GM12865 (cell line): ENCODE measurements at regions not wholly inside any gene's neighbourhood (a gene's known extent, or its start where the extent isn't known, plus 50 kb on each side); places are given as distances from the start of the nearest gene placed in this dataset.

Experiments
- DNase-seq: peaks from one replicate; pipeline ENCODE4 v3.0.0; 2010; ENCODE audit warnings: low read depth
- H3K4me3 ChIP-seq: 2 replicates; pipeline ENCODE4 v1.5.1; 2011; ENCODE audit warnings: mild to moderate bottlenecking, low read depth, low read length, control low read depth
- CTCF ChIP-seq: IDR thresholded peaks from 2 replicates; pipeline ENCODE4 v1.5.1; 2011; ENCODE audit warnings: low read length, control low read depth, low read depth, inconsistent platforms; ENCODE audit not compliant: insufficient read depth; ENCODE audit errors: missing control alignments

DNA sequence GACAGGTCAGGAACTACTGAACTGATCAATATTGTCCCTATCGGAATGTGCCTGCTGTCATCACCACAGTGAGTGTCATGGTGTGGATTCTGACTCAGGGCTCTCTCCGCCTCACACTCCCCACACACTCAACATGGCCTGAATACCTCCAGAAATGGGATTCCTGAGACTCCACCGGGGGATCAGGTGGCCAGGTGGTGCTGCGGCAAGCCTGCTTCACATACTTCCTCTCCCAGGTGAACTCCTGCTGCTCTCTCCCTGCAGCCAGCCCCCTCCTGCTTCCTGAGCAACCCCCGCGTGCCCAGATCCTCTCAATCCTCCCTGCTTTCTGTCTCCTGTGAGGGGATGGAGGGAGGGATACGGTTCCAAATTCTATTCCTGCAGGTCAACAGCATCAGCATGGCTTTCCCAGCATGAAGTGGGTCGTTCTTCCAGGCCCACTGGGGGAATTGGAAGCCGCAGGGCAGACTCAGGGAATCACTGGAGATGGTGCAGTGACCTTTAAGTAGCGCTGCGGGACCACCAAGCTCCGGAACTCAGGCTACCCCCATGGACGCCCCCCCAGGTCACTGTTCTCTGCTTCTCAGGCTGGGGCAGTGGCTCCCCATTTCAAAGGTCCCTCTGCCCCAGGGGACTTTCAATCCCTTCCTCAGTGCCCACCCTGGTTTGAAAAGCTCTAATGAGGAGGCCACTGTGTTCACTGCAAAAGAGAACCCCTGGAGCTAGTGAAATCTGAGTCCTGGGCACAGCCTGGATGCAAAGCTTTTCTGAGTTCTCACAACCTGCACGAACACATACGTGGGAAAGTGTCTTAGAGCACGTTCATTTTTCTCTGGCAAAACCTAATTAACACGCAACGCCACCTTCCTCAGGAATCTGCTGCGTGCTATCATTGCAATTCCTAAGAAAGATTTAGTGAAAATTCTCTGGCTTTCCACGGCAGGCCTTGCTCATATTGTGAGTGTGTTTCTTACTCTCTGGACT, 168.4 kb downstream of the ZFP36L2 start:
- TF ChIP-seq CTCF: no peak
- H3K4me3 ChIP-seq: no peak overlapping the region
- no peak for DNase-seq

DNA sequence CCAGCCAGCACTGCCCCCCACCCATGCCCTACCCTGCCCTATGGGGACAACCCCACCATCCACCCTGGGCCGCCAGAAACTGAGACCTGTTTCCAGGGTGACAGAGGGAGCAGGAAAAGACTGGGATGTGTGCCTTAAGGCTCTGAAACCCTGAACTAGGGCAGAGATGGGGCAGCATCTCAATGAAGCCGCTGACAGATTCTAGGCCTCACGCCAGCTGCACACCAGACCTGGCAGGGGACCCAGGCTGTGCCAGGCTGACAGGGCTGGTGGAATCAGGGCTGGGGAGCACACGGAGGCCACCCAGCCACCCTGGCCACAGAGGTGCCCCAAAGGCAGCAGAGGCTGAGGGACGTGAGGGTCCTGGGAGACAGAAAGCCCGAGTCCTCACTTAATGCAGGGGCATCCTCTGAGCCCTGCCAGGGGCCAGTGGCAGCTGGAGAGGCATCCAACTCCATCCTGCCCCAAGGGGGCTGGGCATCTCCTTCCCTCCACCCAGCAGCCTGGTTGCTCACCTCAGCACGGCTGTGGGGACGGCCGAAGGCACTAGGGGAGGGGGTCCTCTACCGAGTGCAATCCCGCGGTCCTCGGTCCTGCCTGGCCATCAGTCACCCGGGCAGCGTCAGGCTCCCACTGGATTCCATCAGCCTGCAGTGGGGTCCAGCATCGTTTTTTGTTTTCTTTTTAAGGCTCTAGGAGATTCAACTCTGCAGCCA, 169.2 kb downstream of the ZFP36L2 start:
- no peak for TF ChIP-seq CTCF
- no peak overlapping the region for H3K4me3 ChIP-seq
- no peak for DNase-seq

- TF ChIP-seq CTCF: no peak
Measured at GRCh38 chr2:43055985-43056384, 170.4 kb downstream of the ZFP36L2 start.

GRCh38 chr2:43055086-43055912, 171.1 kb downstream of the ZFP36L2 start:
- no peak overlapping the region for H3K4me3 ChIP-seq
- TF ChIP-seq CTCF: no peak
- DNase-seq: no peak

More at GRCh38 chr2:43055985-43056384, 170.4 kb downstream of the ZFP36L2 start:
- no peak overlapping the region for H3K4me3 ChIP-seq
- DNase-seq: no peak

DNA sequence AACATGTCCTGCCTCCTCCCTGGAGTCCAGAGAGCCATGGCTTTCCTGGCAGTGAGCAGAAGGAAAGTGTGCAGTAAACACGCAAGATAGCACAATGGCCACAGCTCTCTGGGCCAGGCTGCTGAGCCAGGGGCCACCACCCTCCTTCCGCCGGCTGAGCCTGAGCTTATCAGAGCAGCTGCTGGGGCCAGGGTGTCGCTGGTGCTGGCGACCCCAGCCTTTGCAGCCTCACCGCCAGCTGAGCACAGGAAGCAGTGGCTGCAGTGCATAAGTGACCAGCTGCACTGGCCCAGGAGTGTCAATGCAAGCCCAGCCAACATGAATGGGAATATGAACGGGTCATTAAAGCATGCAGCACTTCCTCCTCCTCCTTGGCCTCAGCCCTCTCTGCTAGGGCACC, 172.0 kb downstream of the ZFP36L2 start:
- DNase-seq: no peak
- no peak overlapping the region for H3K4me3 ChIP-seq
- TF ChIP-seq CTCF: no peak

DNA sequence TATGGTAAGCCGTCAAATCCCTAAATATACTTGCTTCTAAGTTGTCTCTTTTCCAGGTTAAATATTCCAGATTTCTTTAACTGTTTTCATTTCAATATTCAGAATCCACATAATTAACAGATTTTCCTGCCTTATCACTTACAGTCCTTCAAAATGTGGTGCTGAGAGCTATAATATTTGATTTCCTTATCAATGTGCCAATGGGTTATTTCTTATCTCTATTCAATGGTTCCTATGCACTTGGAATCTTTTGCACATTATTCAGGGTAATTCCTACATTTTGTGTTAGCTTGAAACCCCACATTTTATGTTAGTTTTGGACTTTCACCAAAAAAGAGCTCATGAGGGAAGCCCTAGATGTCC, 173.5 kb downstream of the ZFP36L2 start:
- no peak for DNase-seq
- H3K4me3 ChIP-seq: no peak overlapping the region
- TF ChIP-seq CTCF: no peak
